ENCODE measurements at regions not wholly inside any gene's neighbourhood (a gene's known extent, or its start where the extent isn't known, plus 50 kb on each side); places are given as distances from the start of the nearest gene placed in this dataset.

- peaks cover 32% of the 10 kb centered on the region for H3K27me3 Mint-ChIP-seq
- no peaks in the 10 kb centered on the region for H3K4me1 Mint-ChIP-seq
- DNase-seq = no peak
- peaks cover 5 to 8% of the 10 kb centered on the region in 2 donors for H3K9me3 Mint-ChIP-seq
- no peak overlapping the region for H3K4me3 Mint-ChIP-seq
- ATAC-seq = no peak
- no peak overlapping the region for H3K27ac Mint-ChIP-seq
Measured at GRCh38 chr13:43978688-43979087, 99.0 kb downstream of the LACC1 start.

- ATAC-seq (no peak), DNase-seq (no peak)
- Mint-ChIP-seq H3K9me3 (peaks cover 5 to 8% of the 10 kb centered on the region in 2 donors), H3K4me3 (no peak overlapping the region), H3K27me3 (peaks cover 32% of the 10 kb centered on the region), H3K4me1 (no peaks in the 10 kb centered on the region), H3K27ac (no peak overlapping the region)
Measured at GRCh38 chr13:43979492-43979891, 99.8 kb downstream of the LACC1 start.

GRCh38 chr13:43980587-43980986 is 100.9 kb downstream of the LACC1 start:
- DNase-seq (no peak), ATAC-seq (no peak)
- H3K27ac Mint-ChIP-seq = no peak overlapping the region
- no peak overlapping the region for H3K4me3 Mint-ChIP-seq
- no peaks in the 10 kb centered on the region for H3K4me1 Mint-ChIP-seq
- peaks cover 5 to 8% of the 10 kb centered on the region in 2 donors for H3K9me3 Mint-ChIP-seq
- H3K27me3 Mint-ChIP-seq = peaks cover 32% of the 10 kb centered on the region

GRCh38 chr13:43981091-43981490 is 101.4 kb downstream of the LACC1 start:
- Mint-ChIP-seq H3K4me1 (no peaks in the 10 kb centered on the region), H3K27me3 (peaks cover 28% of the 10 kb centered on the region), H3K9me3 (peaks cover 3 to 4% of the 10 kb centered on the region in 2 donors), H3K4me3 (no peak overlapping the region), H3K27ac (no peak overlapping the region)
- DNase-seq (no peak), ATAC-seq (no peak)

GRCh38 chr13:43981512-43982301 is 102.0 kb downstream of the LACC1 start:
- no peak overlapping the region for H3K4me3 Mint-ChIP-seq
- no peaks in the 10 kb centered on the region for H3K4me1 Mint-ChIP-seq
- DNase-seq = no peak
- H3K27ac Mint-ChIP-seq = no peak overlapping the region
- no peaks in the 10 kb centered on the region for H3K9me3 Mint-ChIP-seq
- H3K27me3 Mint-ChIP-seq = peaks cover 22% of the 10 kb centered on the region
- no peak for ATAC-seq

GRCh38 chr13:43983373-43983772 is 103.7 kb downstream of the LACC1 start:
- Mint-ChIP-seq H3K4me3 (no peak overlapping the region), H3K4me1 (no peaks in the 10 kb centered on the region), H3K9me3 (no peaks in the 10 kb centered on the region), H3K27ac (no peak overlapping the region), H3K27me3 (peaks cover 5% of the 10 kb centered on the region)
- ATAC-seq = no peak
- no peak for DNase-seq

GRCh38 chr13:43984292-43984691 is 104.6 kb downstream of the LACC1 start:
- no peak for ATAC-seq
- H3K4me3 Mint-ChIP-seq = no peak overlapping the region
- H3K9me3 Mint-ChIP-seq = no peaks in the 10 kb centered on the region
- DNase-seq = no peak
- no peaks in the 10 kb centered on the region for H3K4me1 Mint-ChIP-seq
- H3K27me3 Mint-ChIP-seq = no peaks in the 10 kb centered on the region
- H3K27ac Mint-ChIP-seq = no peak overlapping the region

- H3K27ac Mint-ChIP-seq = no peak overlapping the region
- no peak for DNase-seq
- no peaks in the 10 kb centered on the region for H3K4me1 Mint-ChIP-seq
- no peaks in the 10 kb centered on the region for H3K27me3 Mint-ChIP-seq
- H3K9me3 Mint-ChIP-seq = no peaks in the 10 kb centered on the region
- no peak for ATAC-seq
- no peak overlapping the region for H3K4me3 Mint-ChIP-seq
Measured at GRCh38 chr13:43985422-43986072, 105.8 kb downstream of the LACC1 start.

GRCh38 chr13:43986421-43986981 is 106.8 kb downstream of the LACC1 start:
- no peaks in the 10 kb centered on the region for H3K4me1 Mint-ChIP-seq
- DNase-seq (no peak), ATAC-seq (no peak)
- no peaks in the 10 kb centered on the region for H3K9me3 Mint-ChIP-seq
- H3K27ac Mint-ChIP-seq = no peak overlapping the region
- no peaks in the 10 kb centered on the region for H3K27me3 Mint-ChIP-seq
- no peak overlapping the region for H3K4me3 Mint-ChIP-seq

GRCh38 chr13:43988302-43988701 is 108.6 kb downstream of the LACC1 start:
- peaks cover 14% of the 10 kb centered on the region for H3K27me3 Mint-ChIP-seq
- no peak overlapping the region for H3K4me3 Mint-ChIP-seq
- no peaks in the 10 kb centered on the region for H3K9me3 Mint-ChIP-seq
- H3K4me1 Mint-ChIP-seq = no peaks in the 10 kb centered on the region
- ATAC-seq = no peak
- no peak for DNase-seq
- H3K27ac Mint-ChIP-seq = no peak overlapping the region

- Mint-ChIP-seq H3K9me3 (peaks cover 1 to 14% of the 10 kb centered on the region in 2 donors), H3K27me3 (peaks cover 28% of the 10 kb centered on the region), H3K27ac (no peak overlapping the region), H3K4me1 (no peaks in the 10 kb centered on the region), H3K4me3 (no peak overlapping the region)
- no peak for DNase-seq
- no peak for ATAC-seq
Measured at GRCh38 chr13:43990021-43990420, 110.3 kb downstream of the LACC1 start.

- no peak overlapping the region for H3K4me3 Mint-ChIP-seq
- DNase-seq = no peak
- no peak overlapping the region for H3K27ac Mint-ChIP-seq
Measured at GRCh38 chr13:43990829-43991228, 111.1 kb downstream of the LACC1 start.

GRCh38 chr13:43991773-43992201 is 112.1 kb downstream of the LACC1 start:
- H3K4me1 Mint-ChIP-seq = no peaks in the 10 kb centered on the region
- ATAC-seq = no peak
- no peak for DNase-seq
- peaks cover 8 to 24% of the 10 kb centered on the region in 2 donors for H3K9me3 Mint-ChIP-seq
- peaks cover 28% of the 10 kb centered on the region for H3K27me3 Mint-ChIP-seq
- no peak overlapping the region for H3K27ac Mint-ChIP-seq
- no peak overlapping the region for H3K4me3 Mint-ChIP-seq

More at GRCh38 chr13:43990829-43991228, 111.1 kb downstream of the LACC1 start:
- H3K4me1 Mint-ChIP-seq = no peaks in the 10 kb centered on the region
- ATAC-seq = no peak
- H3K27me3 Mint-ChIP-seq = peaks cover 28% of the 10 kb centered on the region
- peaks cover 7 to 22% of the 10 kb centered on the region in 2 donors for H3K9me3 Mint-ChIP-seq

- H3K4me1 Mint-ChIP-seq = no peaks in the 10 kb centered on the region
- DNase-seq = no peak
- H3K4me3 Mint-ChIP-seq = no peak overlapping the region
- peaks cover 8 to 24% of the 10 kb centered on the region in 2 donors for H3K9me3 Mint-ChIP-seq
- no peak overlapping the region for H3K27ac Mint-ChIP-seq
- ATAC-seq = no peak
- H3K27me3 Mint-ChIP-seq = peaks cover 28% of the 10 kb centered on the region
Measured at GRCh38 chr13:43992211-43992610, 112.5 kb downstream of the LACC1 start.

- ATAC-seq (no peak), DNase-seq (no peak)
- Mint-ChIP-seq H3K4me1 (no peaks in the 10 kb centered on the region), H3K4me3 (no peak overlapping the region), H3K27ac (no peak overlapping the region), H3K27me3 (peaks cover 37% of the 10 kb centered on the region), H3K9me3 (peaks cover 8 to 24% of the 10 kb centered on the region in 2 donors)
Measured at GRCh38 chr13:43994999-43995859, 115.5 kb downstream of the LACC1 start.

All from stimulated activated naive CD8-positive, alpha-beta T cell treated with anti-CD3 and anti-CD28 coated beads, Interleukin-15, amount 100 ng/mL, for 72 hours (primary cell).